Large intestine (tissue), 3 donors: ENCODE measurements at regions not wholly inside any gene's neighbourhood (a gene's known extent, or its start where the extent isn't known, plus 50 kb on each side); places are given as distances from the start of the nearest gene placed in this dataset.

Experiments used
- DNase-seq, 2 donors: peaks; one replicate each; pipeline versions ENCODE4 v3.0.0 to v3.0.0-alpha.2; 2013
- H3K27ac ChIP-seq: one replicate; pipeline ENCODE4 v1.5.1; 2013; ENCODE audit warnings: low read length
- H3K27me3 ChIP-seq: 2 replicates; pipeline ENCODE4 v1.6.1; 2013; ENCODE audit warnings: low read length; ENCODE audit not compliant: control insufficient read depth, insufficient read depth
- H3K36me3 ChIP-seq: 2 replicates; pipeline ENCODE4 v1.6.1; 2013; ENCODE audit warnings: low read length; ENCODE audit not compliant: control insufficient read depth, insufficient read depth
- H3K4me1 ChIP-seq: one replicate; pipeline ENCODE4 v1.6.1; 2013; ENCODE audit warnings: low read length; ENCODE audit not compliant: control insufficient read depth, insufficient read depth
- H3K4me3 ChIP-seq: one replicate; pipeline ENCODE4 v1.5.1; 2013; ENCODE audit warnings: low read length
- H3K9me3 ChIP-seq: one replicate; pipeline ENCODE4 v1.6.1; 2013; ENCODE audit warnings: mild to moderate bottlenecking, low read depth, low read length, moderate library complexity; ENCODE audit not compliant: control insufficient read depth
- WGBS: methylation state at CpG from one replicate; pipeline ENCODE4 v1.1.5; 2013; ENCODE audit warnings: low lambda C conversion rate; ENCODE audit not compliant: insufficient coverage; 5-methylcytosine and 5-hydroxymethylcytosine counted together

GRCh38 chr9:108093773-108094675 is 604.5 kb upstream of the KLF4 start:
- Histone ChIP-seq H3K9me3 (peaks cover 4% of the 10 kb centered on the region), H3K4me1 (no peaks in the 10 kb centered on the region), H3K4me3 (no peak overlapping the region), H3K36me3 (no peaks in the 10 kb centered on the region), H3K27me3 (no peaks in the 10 kb centered on the region), H3K27ac (peak overlapping the region; percentile 49)
- peak; percentile 54 to 79 for DNase-seq
- WGBS, result 100% methylated on average over 1 of the region's 1 CpG

GRCh38 chr9:108088916-108089315 is 599.3 kb upstream of the KLF4 start:
- Histone ChIP-seq H3K36me3 (no peaks in the 10 kb centered on the region), H3K27ac (no peak overlapping the region), H3K9me3 (peaks cover 4% of the 10 kb centered on the region), H3K4me1 (no peaks in the 10 kb centered on the region), H3K27me3 (no peaks in the 10 kb centered on the region), H3K4me3 (no peak overlapping the region)
- DNase-seq, result no peak
- no CpG with 5 or more reads among the region's 3 CpGs for WGBS

- no peak overlapping the region for H3K4me3 ChIP-seq
- WGBS, result no CpG with 5 or more reads among the region's 5 CpGs
- DNase-seq, result no peak
- H3K4me1 ChIP-seq, result no peaks in the 10 kb centered on the region
- H3K27me3 ChIP-seq, result no peaks in the 10 kb centered on the region
- peaks cover 3% of the 10 kb centered on the region for H3K9me3 ChIP-seq
- H3K36me3 ChIP-seq, result no peaks in the 10 kb centered on the region
- H3K27ac ChIP-seq, result no peak overlapping the region
Measured at GRCh38 chr9:108087781-108088180, 598.2 kb upstream of the KLF4 start.

DNA sequence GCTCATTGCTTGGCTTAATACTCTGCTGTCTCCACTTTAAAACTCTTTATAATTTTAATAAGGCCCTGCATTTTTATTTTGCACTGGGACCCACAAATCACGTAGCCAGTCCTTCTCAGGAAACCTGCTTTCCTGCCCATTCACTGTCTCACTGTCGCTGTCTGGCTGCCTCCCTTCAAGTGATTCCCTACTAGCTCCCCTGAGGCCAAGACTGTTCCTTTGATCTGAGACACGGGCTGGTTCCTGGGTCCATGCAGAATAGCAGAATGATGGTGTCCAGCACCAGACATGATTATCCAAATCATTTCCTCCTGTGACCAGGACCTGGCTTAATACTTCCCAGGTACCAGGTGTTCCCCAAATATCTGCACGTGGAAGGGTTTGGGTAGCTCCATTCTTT is 597.1 kb upstream of the KLF4 start:
- Histone ChIP-seq H3K4me1 (no peaks in the 10 kb centered on the region), H3K36me3 (no peaks in the 10 kb centered on the region), H3K27me3 (no peaks in the 10 kb centered on the region), H3K27ac (no peak overlapping the region), H3K9me3 (no peaks in the 10 kb centered on the region), H3K4me3 (no peak overlapping the region)
- no peak for DNase-seq
- WGBS, result 68% methylated on average over 2 of the region's 4 CpGs

GRCh38 chr9:108085294-108085693 is 595.7 kb upstream of the KLF4 start:
- no peaks in the 10 kb centered on the region for H3K4me1 ChIP-seq
- H3K4me3 ChIP-seq, result no peak overlapping the region
- no CpG with 5 or more reads among the region's 6 CpGs for WGBS
- no peak for DNase-seq
- H3K27ac ChIP-seq, result no peak overlapping the region
- no peaks in the 10 kb centered on the region for H3K9me3 ChIP-seq
- H3K27me3 ChIP-seq, result no peaks in the 10 kb centered on the region
- H3K36me3 ChIP-seq, result no peaks in the 10 kb centered on the region

GRCh38 chr9:108083796-108084352 is 594.3 kb upstream of the KLF4 start:
- no peaks in the 10 kb centered on the region for H3K36me3 ChIP-seq
- DNase-seq, result no peak
- no peaks in the 10 kb centered on the region for H3K9me3 ChIP-seq
- no peaks in the 10 kb centered on the region for H3K4me1 ChIP-seq
- WGBS, result 80% methylated on average over 1 of the region's 3 CpGs
- H3K4me3 ChIP-seq, result no peak overlapping the region
- H3K27me3 ChIP-seq, result no peaks in the 10 kb centered on the region
- no peak overlapping the region for H3K27ac ChIP-seq

DNA sequence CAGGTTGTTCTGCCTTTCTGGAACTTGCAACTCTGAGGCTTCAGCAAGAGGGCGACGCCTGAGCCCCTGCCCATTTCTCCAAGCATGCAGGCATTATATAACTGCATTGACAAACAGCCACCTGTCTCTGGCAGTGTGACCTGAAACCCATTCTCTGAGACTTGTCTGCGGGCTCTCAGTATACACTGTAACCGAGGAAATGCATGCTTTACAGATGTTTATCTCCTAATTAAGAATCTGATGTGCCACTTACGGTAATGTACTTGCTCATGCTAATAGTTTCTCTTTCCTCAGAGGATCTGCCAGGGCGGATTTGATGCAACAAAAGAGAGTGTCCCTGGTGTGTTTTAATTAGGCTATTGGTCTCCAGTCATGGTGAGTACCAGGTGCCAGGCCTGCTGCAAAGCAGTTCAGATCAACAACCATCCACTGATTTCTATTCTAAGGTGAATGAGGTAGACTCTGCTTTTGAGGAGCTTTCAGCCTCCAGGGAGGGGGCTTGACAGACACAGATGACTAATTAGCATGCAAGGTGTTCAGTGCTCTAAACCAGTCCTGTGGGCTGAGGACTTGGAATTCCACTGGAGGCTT is 593.7 kb upstream of the KLF4 start:
- Histone ChIP-seq H3K9me3 (no peaks in the 10 kb centered on the region), H3K27ac (no peak overlapping the region), H3K4me3 (no peak overlapping the region), H3K4me1 (no peaks in the 10 kb centered on the region), H3K27me3 (no peaks in the 10 kb centered on the region), H3K36me3 (no peaks in the 10 kb centered on the region)
- WGBS, result 100% methylated on average over 2 of the region's 6 CpGs
- no peak for DNase-seq

- H3K4me3 ChIP-seq, result no peak overlapping the region
- H3K9me3 ChIP-seq, result no peaks in the 10 kb centered on the region
- no peak for DNase-seq
Measured at GRCh38 chr9:108081112-108081511, 591.5 kb upstream of the KLF4 start.

GRCh38 chr9:108080285-108080684 is 590.7 kb upstream of the KLF4 start:
- Histone ChIP-seq H3K4me3 (no peak overlapping the region), H3K9me3 (no peaks in the 10 kb centered on the region), H3K4me1 (no peaks in the 10 kb centered on the region), H3K27ac (no peak overlapping the region), H3K36me3 (no peaks in the 10 kb centered on the region), H3K27me3 (no peaks in the 10 kb centered on the region)
- no peak for DNase-seq
- WGBS, result no CpG with 5 or more reads among the region's 3 CpGs

More at GRCh38 chr9:108081112-108081511, 591.5 kb upstream of the KLF4 start:
- Histone ChIP-seq H3K36me3 (no peaks in the 10 kb centered on the region), H3K4me1 (no peaks in the 10 kb centered on the region), H3K27ac (no peak overlapping the region), H3K27me3 (no peaks in the 10 kb centered on the region)

GRCh38 chr9:108078811-108079210 is 589.2 kb upstream of the KLF4 start:
- Histone ChIP-seq H3K4me3 (no peak overlapping the region), H3K36me3 (no peaks in the 10 kb centered on the region), H3K4me1 (no peaks in the 10 kb centered on the region), H3K9me3 (no peaks in the 10 kb centered on the region), H3K27me3 (no peaks in the 10 kb centered on the region), H3K27ac (no peak overlapping the region)
- DNase-seq, result no peak
- no CpG with 5 or more reads among the region's 2 CpGs for WGBS
